PC-3 (cell line): ENCODE measurements at regions not wholly inside any gene's neighbourhood (a gene's known extent, or its start where the extent isn't known, plus 50 kb on each side); places are given as distances from the start of the nearest gene placed in this dataset.

Experiments
- ATAC-seq: fragments of 200-7000 bp; cut with Tn5 transposase; 2 replicates; pipeline ENCODE4 v1.9.1; 2020; ENCODE audit warnings: mild to moderate bottlenecking, moderate library complexity
- BruUV-seq: library from RNA; stranded (reverse); fragments of 400-500 nt; replicated peaks from 2 replicates; lab custom pipeline; 2021; lab: Mats Ljungman, UMichigan
- CTCF ChIA-PET: fragments of 300-600 bp; sonication (Branson Sonifier 250); formaldehyde crosslinking; loops from one replicate; lab custom pipeline; 2022; ENCODE audit warnings: antibody characterized with exemption; lab: Charles Lee
- POLR2A ChIA-PET: fragments of 300-600 bp; sonication (Branson Sonifier 250); formaldehyde crosslinking; loops from one replicate; lab custom pipeline; 2022; ENCODE audit warnings: antibody characterized with exemption; ENCODE audit not compliant: unreplicated experiment; lab: Charles Lee
- DNase-seq: peaks from one replicate; pipeline ENCODE4 v3.0.0-alpha.2; 2015
- H2AFZ ChIP-seq: fragments of 300-600 bp; sonication (generic); 2 replicates; pipeline ENCODE4 v1.6.0; 2016; ENCODE audit warnings: antibody characterized with exemption, low read length
- H3F3A ChIP-seq: fragments of 300-600 bp; sonication (generic); one replicate; pipeline ENCODE4 v1.6.0; 2017; ENCODE audit warnings: antibody characterized with exemption, low read length, control low read depth, mild to moderate bottlenecking; ENCODE audit not compliant: unreplicated experiment
- H3K27ac ChIP-seq: fragments of 300-600 bp; sonication (generic); 2 replicates; pipeline ENCODE4 v1.5.1; 2016; ENCODE audit warnings: mild to moderate bottlenecking, low read length
- H3K27me3 ChIP-seq: fragments of 300-600 bp; sonication (generic); 2 replicates; pipeline ENCODE4 v1.6.1; 2016; ENCODE audit warnings: low read length, mixed read lengths
- H3K36me3 ChIP-seq: fragments of 300-600 bp; sonication (generic); 2 replicates; pipeline ENCODE4 v1.6.1; 2016; ENCODE audit warnings: low read depth, mixed run types, low read length, mixed read lengths
- H3K4me1 ChIP-seq: fragments of 300-600 bp; sonication (generic); 2 replicates; pipeline ENCODE4 v1.5.1; 2016; ENCODE audit warnings: low read length; ENCODE audit not compliant: insufficient read depth
- H3K4me2 ChIP-seq: fragments of 300-600 bp; sonication (generic); 2 replicates; pipeline ENCODE4 v1.6.0; 2016; ENCODE audit warnings: low read length
- H3K4me3 ChIP-seq: fragments of 300-600 bp; sonication (generic); 2 replicates; pipeline ENCODE4 v1.5.1; 2016; ENCODE audit warnings: mild to moderate bottlenecking, low read length, mixed read lengths
- H3K79me2 ChIP-seq: fragments of 300-600 bp; sonication (generic); 2 replicates; pipeline ENCODE4 v1.6.1; 2017; ENCODE audit warnings: low read length, mixed read lengths
- H3K9ac ChIP-seq: fragments of 300-600 bp; sonication (generic); 2 replicates; pipeline ENCODE4 v1.6.0; 2016; ENCODE audit warnings: mild to moderate bottlenecking, low read length
- H3K9me2 ChIP-seq: fragments of 300-600 bp; sonication (generic); replicated peaks from 2 replicates; pipeline ENCODE4 v1.6.1; 2016; ENCODE audit warnings: mixed run types, low read length, mixed read lengths
- H3K9me3 ChIP-seq: fragments of 300-600 bp; sonication (generic); 2 replicates; pipeline ENCODE4 v1.6.1; 2016; ENCODE audit warnings: low read length, mixed read lengths
- H4K20me1 ChIP-seq: fragments of 300-600 bp; sonication (generic); 2 replicates; pipeline ENCODE4 v1.6.1; 2016; ENCODE audit warnings: low read length, mixed read lengths
- CTCF ChIP-seq: fragments of 300-600 bp; sonication (generic); conservative IDR thresholded peaks from 2 replicates; pipeline ENCODE4 v1.5.1; 2017; ENCODE audit warnings: antibody characterized with exemption, low read depth, mild to moderate bottlenecking, low read length
- EZH2 ChIP-seq: fragments of 300-600 bp; sonication (generic); IDR thresholded peaks from one replicate; pipeline ENCODE4 v1.6.1; 2017; ENCODE audit warnings: antibody characterized with exemption, mild to moderate bottlenecking, low read length; ENCODE audit not compliant: unreplicated experiment
- EZH2phosphoT487 ChIP-seq: fragments of 300-600 bp; sonication (generic); IDR thresholded peaks from 2 replicates; pipeline ENCODE4 v1.6.1; 2018; ENCODE audit warnings: mild to moderate bottlenecking, antibody characterized with exemption, low read length, borderline replicate concordance
- intact Hi-C: fragments of 100-400 bp; cut with micrococcal nuclease; formaldehyde crosslinking; loops from 2 replicates; pipeline ENCODE4 v1.9.0; 2023

GRCh38 chr10:80952436-80952835, 414.7 kb downstream of the SH2D4B start:
- H4K20me1 ChIP-seq, result no peaks in the 10 kb centered on the region
- CTCF ChIA-PET, result no interaction called here
- H3K79me2 ChIP-seq, result no peaks in the 10 kb centered on the region
- POLR2A ChIA-PET, result no interaction called here
- TF ChIP-seq CTCF (no peak), EZH2phosphoT487 (no peak), EZH2 (no peak)
- no peaks in the 10 kb centered on the region for H3K9me3 ChIP-seq
- H3K4me1 ChIP-seq, result no peaks in the 10 kb centered on the region
- H3K27ac ChIP-seq, result no peak overlapping the region
- intact Hi-C loops, result no loop called here
- BruUV-seq, result no TSS peak
- H3F3A ChIP-seq, result no peaks in the 10 kb centered on the region
- no peak overlapping the region for H2AFZ ChIP-seq
- H3K9ac ChIP-seq, result no peak overlapping the region
- no peak for ATAC-seq
- H3K27me3 ChIP-seq, result no peaks in the 10 kb centered on the region
- no peaks in the 10 kb centered on the region for H3K36me3 ChIP-seq
- no peak overlapping the region for H3K4me3 ChIP-seq
- no peaks in the 10 kb centered on the region for H3K9me2 ChIP-seq
- no peak for DNase-seq
- H3K4me2 ChIP-seq, result no peak overlapping the region

GRCh38 chr10:80957161-80957560, 419.5 kb downstream of the SH2D4B start:
- ChIA-PET CTCF (no interaction called here), POLR2A (no interaction called here)
- intact Hi-C loops, result no loop called here
- DNase-seq (no peak), ATAC-seq (no peak)
- Histone ChIP-seq H3K9ac (no peak overlapping the region), H3K36me3 (no peaks in the 10 kb centered on the region), H3F3A (no peaks in the 10 kb centered on the region), H3K4me1 (no peaks in the 10 kb centered on the region), H2AFZ (no peak overlapping the region), H3K27ac (no peak overlapping the region), H3K9me3 (no peaks in the 10 kb centered on the region), H4K20me1 (no peaks in the 10 kb centered on the region), H3K9me2 (no peaks in the 10 kb centered on the region), H3K4me3 (no peak overlapping the region), H3K27me3 (no peaks in the 10 kb centered on the region), H3K79me2 (no peaks in the 10 kb centered on the region), H3K4me2 (no peak overlapping the region)
- BruUV-seq, result no TSS peak
- TF ChIP-seq EZH2, result no peak
- no peak for TF ChIP-seq EZH2phosphoT487

- no peak overlapping the region for H3K9ac ChIP-seq
- H3K4me1 ChIP-seq, result no peaks in the 10 kb centered on the region
- ChIA-PET CTCF (no interaction called here), POLR2A (no interaction called here)
- H3K27ac ChIP-seq, result no peak overlapping the region
- H3F3A ChIP-seq, result no peaks in the 10 kb centered on the region
- no peak for ATAC-seq
- no peak overlapping the region for H2AFZ ChIP-seq
- intact Hi-C loops, result no loop called here
- no peaks in the 10 kb centered on the region for H3K27me3 ChIP-seq
- no peak for DNase-seq
- H4K20me1 ChIP-seq, result no peaks in the 10 kb centered on the region
- H3K9me2 ChIP-seq, result no peaks in the 10 kb centered on the region
- BruUV-seq, result no TSS peak
- H3K79me2 ChIP-seq, result no peaks in the 10 kb centered on the region
- H3K36me3 ChIP-seq, result no peaks in the 10 kb centered on the region
- TF ChIP-seq EZH2phosphoT487 (no peak), EZH2 (no peak), CTCF (no peak)
- no peak overlapping the region for H3K4me3 ChIP-seq
- no peak overlapping the region for H3K4me2 ChIP-seq
- H3K9me3 ChIP-seq, result no peaks in the 10 kb centered on the region
These were observed 426.5 kb downstream of the SH2D4B start for GRCh38 chr10:80964179-80964578.
